ENCODE measurements at regions not wholly inside any gene's neighbourhood (a gene's known extent, or its start where the extent isn't known, plus 50 kb on each side); places are given as distances from the start of the nearest gene placed in this dataset.

DNA sequence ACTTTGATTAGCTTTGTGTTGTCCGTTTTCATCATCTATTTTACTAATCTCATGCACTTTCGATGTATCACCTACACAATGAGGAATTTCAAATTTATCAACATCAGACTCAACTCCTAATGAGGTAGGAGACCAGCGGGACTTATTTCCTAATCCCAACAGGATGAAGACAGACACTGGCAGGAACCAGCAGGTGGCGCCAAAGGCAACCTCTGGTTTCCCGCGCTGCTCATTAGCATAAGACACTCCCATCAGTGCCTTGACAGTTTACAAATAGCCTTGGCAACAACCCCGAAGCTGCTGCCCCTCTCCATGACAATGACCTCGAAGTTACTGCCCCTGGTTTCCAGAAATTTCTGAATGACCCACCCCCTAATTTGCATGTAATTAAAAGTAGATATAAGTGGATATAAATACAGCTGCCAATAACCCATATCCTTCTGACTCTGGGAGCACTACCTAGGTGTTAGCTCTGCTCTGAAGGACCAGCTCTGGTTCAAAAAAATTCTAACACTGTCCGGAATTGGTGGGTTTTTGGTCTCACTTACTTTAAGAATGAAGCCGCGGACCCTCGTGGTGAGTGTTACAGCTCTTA lies 974.8 kb downstream of the ADGRL2 start:
- DNase-seq: no peak

DNA sequence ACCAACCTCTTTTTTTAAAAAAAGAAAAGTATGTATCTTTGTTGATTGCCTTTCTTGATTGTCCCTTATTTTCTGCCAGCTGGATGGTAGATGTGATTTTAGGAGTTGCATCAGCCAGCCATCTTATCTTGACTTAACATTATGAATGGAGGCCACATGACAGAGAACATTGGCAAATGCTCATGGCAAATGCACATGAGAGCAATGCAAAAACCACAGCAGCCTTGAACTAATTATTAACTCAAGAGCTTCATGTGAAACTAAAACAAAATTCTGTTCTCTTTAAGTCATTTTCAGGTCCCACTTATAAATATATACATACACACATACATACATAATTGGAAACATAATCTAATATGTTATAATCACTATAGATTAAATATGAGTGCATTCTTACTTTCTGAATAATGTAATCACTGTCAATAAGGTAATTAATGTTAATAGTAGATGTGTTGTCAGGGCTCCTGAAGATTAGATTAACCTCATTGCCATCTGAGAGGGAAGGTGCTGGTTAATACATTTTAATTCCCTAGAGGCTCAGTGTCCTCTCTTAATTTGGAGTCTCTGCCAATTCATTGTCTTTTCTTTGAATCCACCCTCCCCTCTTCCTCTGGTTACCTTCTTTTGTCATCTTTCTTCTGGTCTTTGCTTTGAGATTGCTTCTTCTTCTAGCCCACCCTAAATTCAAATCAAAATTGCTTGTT lies 962.2 kb downstream of the ADGRL2 start:
- no peak for DNase-seq

DNA sequence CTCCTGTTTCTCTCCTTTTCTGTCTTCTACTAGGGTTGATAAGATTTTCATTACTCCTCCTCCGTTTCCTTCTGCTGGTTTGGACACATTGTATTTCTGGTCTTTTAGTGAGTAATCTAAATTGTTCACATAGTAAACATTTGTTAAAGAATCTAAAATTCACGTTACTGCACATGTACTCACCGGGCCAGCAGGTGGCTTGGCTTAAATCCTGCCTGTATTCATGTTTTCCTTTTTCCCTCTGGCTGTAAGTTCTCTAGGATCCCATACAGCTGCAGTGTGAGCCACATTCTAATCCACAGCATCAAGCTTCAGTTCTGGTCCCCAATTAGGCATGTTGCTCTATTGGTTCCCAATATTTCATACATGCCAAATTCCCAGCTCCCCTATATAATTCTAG lies 958.3 kb downstream of the ADGRL2 start:
- DNase-seq: no peak

DNA sequence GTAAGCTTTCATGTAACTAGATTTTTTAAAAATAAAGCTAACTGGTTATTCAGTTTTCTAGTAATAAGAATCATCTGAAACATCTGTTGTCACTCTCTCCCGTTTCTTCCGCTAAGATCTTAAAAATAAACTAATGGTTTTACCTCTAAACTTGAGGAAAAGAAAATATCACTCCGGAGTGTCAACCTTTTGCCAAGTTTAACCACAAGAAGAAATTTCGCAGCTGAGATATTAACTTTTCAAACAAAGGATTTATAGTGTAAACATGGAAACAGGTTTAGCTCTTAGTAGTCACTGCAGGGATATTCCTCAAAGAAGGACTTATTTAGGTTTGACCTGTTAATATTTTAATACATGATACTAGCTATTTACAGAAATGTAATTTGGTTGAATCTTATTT lies 954.9 kb downstream of the ADGRL2 start:
- DNase-seq: no peak

DNA sequence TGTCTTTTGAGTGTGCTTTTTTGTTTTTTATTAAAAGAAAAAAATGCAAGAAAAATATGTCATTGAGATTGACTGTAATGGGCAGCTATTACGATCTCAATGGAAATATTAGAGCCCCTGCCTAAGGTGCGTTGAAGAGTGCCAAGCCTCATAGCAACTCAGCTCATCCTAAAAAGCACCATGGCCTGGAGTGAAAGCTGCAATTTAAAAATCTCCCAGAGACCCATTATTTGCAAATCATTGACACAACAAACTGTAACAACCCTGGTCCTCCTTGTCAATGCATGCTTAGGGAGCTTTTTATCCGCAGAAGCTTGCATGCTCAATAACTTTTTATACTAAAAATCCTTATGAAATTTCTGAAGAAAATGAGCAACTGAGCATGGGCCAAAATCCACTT lies 954.5 kb downstream of the ADGRL2 start:
- no peak for DNase-seq

DNA sequence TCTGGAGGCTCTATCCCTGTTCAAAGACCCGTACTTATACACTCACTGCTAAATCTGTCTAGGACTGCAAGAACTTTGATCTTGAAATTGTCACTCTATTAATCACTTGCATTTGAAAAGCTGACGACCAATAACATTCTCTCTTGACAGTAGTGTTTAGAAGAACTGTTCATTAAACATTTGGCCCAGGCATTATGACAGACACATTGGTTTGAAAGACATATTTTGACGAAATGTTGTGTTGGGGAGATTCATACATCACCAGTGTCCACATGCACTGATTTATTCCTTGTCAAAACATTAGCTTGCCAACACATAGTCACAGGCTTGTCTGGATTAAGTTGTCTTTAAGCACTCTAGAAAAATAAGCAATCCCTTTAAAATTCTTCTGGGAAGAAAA lies 951.3 kb downstream of the ADGRL2 start:
- no peak for DNase-seq

DNA sequence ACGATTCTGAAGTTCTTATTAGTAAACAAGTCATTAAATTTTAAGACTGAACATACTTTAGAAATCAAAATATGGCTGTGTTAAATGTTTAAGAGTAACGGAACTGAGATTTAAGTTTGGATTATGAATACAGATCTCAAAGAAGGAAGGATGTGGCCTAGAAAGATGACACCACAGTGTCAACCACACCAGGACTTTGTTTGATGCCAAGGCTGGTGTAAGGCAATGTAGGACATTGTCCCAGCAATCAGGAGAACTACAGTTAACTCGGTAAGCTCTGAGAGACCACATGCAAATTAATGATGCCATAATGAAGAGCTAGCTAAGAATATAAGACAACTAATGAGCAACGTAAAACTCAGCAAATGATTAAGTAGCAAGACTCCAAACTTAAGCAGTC lies 932.9 kb downstream of the ADGRL2 start:
- DNase-seq: no peak

DNA sequence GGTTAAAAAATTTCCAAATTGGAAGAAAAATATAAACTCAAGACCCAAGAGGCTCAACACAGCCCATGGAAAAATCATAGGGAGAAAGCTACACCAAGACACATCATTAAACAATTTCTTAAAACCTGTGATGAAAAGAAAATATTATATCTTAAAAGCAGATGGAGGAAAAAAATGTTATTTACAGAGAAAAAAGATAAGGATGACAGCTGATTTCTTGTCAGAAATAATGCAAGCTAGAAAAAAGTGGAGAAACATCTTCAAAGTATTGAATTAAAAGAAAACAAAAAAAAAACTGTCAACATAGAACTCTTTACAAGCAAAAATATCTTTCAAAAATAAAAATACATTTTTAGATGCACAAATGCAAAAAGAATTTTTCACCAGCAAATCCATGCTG lies 930.5 kb downstream of the ADGRL2 start:
- no peak for DNase-seq

DNA sequence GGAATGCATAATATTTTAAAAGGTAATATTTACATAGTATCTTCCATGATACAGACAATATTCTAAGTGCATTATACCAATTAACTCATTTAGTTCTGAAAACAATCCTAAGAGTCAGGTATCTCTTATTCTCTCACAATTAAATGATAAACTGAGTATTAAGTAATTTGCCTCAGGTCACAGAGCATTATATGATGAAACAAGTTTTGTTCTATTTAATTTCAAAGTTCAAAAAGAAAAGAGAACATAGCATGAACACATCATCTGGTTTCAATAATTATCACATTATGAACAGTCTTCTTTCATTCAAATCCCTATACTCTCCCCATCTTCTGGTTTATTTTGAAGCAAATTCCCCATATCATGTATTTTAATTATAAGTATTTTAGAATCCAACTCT lies 927.5 kb downstream of the ADGRL2 start:
- no peak for DNase-seq

DNA sequence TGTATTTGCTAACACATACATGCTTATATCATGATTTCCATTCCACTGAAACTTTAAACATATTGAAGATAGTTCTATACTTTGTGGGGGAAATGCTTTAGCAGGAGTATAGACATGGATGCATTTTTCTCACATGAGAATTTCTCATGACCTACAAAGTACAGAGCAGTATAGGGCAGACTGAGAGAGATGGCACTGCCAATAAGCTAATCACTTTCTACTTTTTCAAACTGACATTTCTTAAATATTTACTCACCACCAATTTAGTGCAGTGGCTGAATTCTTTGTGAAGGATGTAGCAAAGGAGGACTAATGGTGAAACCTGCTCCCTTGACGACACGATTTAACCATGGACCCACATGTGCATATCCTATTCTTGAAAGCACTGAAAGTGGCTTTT lies 923.5 kb downstream of the ADGRL2 start:
- DNase-seq: no peak

DNA sequence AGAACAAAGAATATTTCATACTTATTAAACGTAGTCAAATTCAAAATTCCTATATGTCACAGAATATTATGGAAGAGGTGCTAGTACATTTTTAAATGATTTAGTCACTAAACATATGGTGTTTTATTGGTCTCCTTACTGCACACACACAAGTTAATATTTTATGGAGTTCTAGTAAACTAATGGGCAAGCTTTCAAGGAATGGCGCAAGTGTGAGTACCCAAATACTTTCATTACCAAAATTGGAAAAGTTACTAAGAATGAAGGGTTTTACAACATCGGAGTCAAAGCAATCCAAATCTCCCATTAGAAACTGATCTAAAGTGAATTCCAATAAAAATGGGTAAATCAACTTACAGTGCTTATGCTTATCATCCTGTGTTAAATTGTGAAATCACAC lies 921.9 kb downstream of the ADGRL2 start:
- no peak for DNase-seq

DNA sequence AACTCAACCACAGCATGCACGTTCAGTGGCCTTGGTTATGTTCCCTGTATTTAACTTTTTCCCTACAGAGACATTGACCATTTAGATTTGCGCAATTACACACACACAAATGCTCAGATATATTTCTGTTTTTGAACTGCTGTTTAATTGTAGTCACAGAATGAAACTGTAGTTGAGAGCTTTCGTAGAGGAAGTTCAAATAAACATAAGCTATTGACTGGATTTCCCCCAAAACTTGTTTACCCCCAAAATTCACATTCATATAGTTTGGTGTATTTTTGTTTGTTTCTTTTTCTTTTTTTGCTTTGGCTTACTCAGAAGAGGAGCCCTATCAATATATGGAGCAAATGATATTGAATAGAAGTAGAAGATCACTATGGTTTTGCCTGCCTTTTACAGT lies 921.0 kb downstream of the ADGRL2 start:
- no peak for DNase-seq

DNA sequence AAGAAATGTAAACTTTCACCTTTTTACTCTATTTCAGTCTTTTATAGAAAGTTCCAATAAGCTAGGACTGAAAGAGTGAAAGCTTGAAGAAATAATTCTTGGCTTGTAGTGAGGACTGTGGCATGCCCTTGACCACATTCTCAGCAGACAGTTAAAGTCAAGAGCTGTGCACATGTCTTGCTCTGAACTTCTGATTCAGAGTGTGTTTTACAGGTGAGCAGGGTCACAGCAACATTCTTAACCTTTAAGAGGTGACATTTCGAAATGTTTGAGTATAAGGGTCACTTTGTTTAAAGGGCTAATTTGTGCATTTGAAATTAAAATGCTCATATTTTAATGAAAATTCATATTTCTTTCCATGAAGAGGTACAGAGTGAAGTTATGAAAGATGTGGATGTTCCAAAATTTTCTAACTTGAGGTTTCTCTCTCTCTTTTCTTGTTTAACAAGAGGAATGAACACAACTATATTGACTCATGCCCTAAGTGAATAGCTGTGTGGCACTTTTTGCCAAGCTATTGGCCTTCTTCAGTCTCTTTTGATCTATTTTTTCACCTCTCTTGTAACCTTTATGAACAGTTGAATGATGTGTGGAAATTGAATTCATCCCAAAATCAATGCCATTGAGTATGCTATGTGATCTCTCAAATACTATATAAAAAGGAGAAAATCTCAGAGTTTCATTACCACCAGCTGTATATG lies 918.1 kb downstream of the ADGRL2 start:
- DNase-seq: no peak

DNA sequence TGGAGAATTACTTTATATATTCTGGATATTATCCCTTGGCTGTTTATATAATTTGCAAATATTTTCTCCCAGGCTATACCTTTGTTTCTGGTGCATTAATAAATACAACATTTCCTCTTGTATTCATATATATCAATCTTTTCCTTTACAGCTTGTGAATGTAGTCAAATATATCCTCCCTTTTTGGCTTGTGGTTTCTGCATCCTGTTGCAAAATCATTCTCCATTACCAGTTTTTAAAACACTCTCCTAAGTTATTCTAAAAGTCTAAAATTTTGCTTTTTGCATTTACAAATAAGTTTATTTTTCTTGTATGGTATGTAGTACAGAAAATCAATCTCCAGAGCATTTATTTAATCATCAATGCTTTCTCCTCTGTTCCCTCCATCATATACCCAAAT lies 909.4 kb downstream of the ADGRL2 start:
- no peak for DNase-seq

DNA sequence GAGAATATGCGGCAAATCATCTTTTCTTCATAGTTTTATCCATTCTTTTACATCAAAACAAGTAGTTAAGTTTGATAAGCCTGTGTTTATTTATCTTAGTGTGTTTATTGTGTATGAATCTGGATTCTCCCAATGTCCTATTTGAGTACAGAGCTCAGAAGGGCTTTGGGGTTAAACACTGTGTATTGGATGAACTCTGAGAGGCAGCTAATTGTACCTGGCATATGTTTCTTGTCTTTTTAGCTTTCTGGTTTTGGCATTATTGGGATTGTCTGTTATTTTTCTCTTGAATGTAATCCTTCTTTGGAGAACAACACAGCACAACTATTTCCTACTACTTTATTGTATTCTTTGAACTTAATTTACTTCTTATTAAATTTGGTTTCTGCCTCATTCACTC lies 906.9 kb downstream of the ADGRL2 start:
- DNase-seq: no peak

DNA sequence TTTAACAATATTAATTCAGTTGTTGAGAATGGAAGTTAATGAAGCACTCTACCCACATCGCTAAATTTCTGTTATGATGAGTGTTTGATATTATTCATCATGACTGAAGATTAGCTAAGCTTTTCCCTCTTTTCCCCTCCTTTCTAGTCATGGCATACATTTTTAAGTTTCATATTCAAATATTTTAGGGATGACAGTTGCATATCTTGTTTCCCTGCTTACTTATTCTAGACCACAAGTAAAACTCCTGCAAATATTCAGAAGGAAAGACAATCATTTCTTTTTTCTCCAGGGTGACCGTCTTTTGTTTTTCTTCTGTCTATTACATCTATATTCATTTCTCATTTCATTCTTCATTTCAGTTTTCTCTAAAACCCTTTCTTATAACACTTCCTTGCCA lies 906.0 kb downstream of the ADGRL2 start:
- no peak for DNase-seq

DNA sequence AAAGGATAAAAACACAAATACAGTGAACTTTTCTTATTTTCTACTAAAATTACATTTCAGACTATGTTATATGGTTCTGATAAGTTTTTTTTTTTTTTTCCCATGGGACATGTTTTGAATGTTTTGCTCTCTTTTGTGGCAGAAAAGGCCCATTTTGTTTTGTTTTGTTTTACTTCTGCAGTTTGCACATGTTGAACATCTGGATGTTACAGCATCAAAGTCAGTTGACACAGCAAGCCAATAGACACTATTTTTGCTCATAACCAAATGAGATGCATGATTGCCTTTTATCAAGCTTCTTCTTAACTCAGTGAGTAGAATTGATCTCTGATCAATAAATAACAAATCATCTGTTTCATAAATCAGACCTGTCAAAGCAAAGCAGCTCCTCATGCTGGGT lies 904.2 kb downstream of the ADGRL2 start:
- DNase-seq: no peak

DNA sequence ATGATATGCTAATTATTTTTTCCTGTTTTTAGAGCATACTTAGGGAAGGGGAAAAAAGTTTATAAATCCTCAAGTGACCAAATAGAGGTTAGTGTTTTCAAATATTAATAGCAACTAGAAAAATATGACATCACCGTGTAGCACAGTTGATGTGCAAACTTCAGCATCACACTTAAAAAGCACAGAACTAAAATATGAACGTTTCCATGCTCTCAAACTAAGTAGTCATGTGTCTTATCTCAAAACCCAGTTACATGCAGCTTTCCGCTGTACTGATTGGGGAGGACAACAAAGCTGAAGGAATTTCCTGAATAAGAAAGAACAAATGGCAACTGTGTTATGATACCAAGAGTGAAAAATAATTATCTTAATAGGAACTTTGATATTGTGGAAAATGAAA lies 903.7 kb downstream of the ADGRL2 start:
- DNase-seq: peak; percentile 21

DNA sequence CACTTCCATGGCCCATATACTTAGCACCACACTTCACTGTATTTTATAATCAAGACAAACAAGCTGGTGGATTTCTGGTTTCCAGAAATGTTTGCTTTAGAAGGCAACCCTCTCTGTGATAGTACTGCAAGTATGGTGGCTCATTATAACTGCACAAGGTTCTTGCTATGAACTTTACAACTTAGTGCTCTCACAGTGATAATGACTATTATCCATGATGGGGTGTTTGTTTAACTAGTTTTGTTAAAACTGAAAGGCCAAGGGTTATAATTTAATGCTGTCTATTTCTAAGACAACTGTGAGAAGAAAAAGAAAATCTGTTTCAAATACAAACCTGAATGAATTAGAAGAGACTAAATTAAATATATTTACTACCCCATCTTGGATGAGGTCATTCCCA lies 903.2 kb downstream of the ADGRL2 start:
- DNase-seq: no peak

DNA sequence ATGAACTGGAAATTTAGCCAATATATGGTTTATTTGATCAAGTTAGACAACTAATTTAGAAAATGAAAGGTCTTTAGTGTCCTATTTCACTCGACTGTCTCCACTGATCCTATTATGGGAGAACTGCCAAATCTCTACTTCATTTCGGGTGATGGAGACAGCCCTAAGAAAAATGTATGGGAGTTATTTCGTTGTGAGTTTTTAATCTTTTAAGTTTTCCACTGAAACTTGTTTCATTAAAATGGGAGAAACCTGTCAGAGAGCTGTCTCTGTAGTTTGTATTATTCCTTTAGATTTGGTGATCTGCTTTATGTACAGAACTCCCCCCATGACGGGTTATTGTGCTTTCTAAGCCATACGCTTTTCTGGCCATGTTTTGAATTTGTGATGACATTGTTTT lies 899.7 kb downstream of the ADGRL2 start:
- no peak for DNase-seq

DNA sequence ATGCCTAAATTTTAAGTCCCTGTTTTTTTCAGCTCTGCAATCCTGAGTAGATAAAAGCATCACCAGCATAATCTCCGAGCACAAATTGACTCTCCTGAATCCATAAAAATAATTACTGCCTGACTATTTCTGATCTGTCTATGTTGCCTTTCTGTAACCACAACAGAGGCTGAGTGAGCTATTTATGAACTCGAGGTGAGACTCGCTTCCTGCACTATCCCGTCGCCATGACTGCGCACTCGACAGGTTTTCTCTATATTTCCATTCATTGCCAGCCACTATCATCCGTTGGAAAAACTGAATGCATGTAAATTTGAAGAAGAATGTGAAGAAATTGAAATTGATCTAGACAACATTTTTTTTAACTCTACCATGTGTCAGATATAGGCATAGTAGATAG lies 897.2 kb downstream of the ADGRL2 start:
- no peak for DNase-seq

DNA sequence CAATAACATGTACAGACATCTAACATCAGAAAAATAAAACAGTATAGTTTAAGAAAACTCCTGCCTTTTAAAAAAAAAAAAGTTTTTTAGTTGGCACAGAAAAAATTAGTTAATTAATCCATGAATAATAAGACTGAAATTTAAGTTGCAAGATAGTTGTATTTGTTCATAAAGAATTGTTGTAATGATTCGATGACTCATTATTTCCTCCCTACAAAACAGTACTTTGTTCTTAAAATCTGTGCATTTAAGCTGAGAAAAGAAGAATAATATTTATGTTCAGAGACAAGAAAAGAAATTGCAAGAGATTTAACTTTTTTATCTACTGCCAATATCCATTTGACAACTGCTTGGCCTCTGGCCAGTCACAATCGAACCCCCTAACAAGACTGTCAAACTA lies 894.7 kb downstream of the ADGRL2 start:
- no peak for DNase-seq

DNA sequence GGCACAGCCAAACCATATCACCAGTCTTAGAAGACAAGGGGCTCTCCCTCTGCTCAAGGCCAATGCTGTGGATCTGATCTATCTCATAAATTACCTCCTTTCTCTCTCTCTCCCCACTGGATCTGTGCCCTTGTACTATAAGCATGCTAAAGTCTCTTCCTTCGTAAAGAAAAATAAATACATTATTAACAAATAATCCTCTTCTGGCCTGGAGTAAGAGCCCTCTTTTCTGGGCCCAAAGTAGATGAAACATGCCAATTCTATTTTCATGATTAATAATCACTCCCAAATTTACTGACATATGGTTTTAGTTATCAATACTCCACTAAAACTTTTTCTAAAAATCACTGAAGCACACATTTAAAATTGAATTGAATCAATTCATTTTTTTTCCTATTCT lies 889.7 kb downstream of the ADGRL2 start:
- DNase-seq: no peak

DNA sequence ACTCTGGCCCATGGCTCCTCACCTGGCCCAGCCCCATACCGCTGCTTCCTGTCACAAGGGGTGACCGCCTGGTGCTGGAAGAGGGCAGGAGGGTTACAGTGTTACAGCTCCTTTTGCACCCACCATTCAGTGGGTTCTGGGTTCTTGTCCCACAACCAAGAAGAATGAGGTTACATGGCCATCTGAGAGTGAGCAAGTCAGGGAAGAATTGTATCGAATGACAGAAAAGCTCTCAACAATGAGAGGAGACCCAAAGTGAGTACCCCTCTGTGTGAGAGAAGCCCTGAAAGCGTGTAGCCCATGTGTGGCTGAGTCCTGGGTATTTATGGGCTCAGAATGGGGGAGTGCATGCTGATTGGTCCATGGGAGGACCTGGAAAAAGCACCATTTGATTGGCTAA lies 888.5 kb downstream of the ADGRL2 start:
- no peak for DNase-seq

Data from renal pelvis (tissue), 1 donor.